ENCODE measurements at regions not wholly inside any gene's neighbourhood (a gene's known extent, or its start where the extent isn't known, plus 50 kb on each side); places are given as distances from the start of the nearest gene placed in this dataset.
"Not testable (repeated sequence)": the region's sequence is repeated elsewhere in the genome, so short reads cannot be mapped to it uniquely, and the experiment has no call there.

- H3K79me2 ChIP-seq (ENCODE audit: control insufficient read depth, insufficient read depth, low read length), result no peaks in the 10 kb centered on the region
- Mint-ChIP-seq H3K27ac (no peak overlapping the region), H3K4me1 (peaks cover 10% of the 10 kb centered on the region), H3K27me3 (peaks cover 36% of the 10 kb centered on the region), H3K9me3 (ENCODE audit: insufficient read depth) (no peaks in the 10 kb centered on the region), H3K4me3 (peak overlapping the region; percentile 42)
- CTCF ChIA-PET, result no interaction called here
- H3K4me3 ChIP-seq (ENCODE audit: control extremely low read depth in 1 of 5, extremely low read depth in 1 of 5, insufficient read depth in 1 of 5, low read depth in 2 of 5, low read length in 4 of 5), result peak overlapping the region in 3 of 5 experiments; percentile 31 to 41 (median 35)
- peak; percentile 64 for TF ChIP-seq CTCF (IDR thresholded peaks at IDR 0.05)
- TF ChIP-seq EZH2 (IDR thresholded peaks at IDR 0.05; ENCODE audit: borderline replicate concordance, insufficient read depth, low read depth, low read length, poor library complexity, severe bottlenecking), result no peak
- H3K9ac ChIP-seq (ENCODE audit: low read length), result peak overlapping the region; percentile 23
- ATAC-seq (ENCODE audit: low read depth) (peak; percentile 33), DNase-seq (peak; percentile 87)
- POLR2A ChIA-PET, result no interaction called here
- H3K36me3 ChIP-seq (replicated peaks in 1 of 2; ENCODE audit: control extremely low read depth in 1 of 2, control insufficient read depth in 1 of 2, extremely low read depth in 1 of 2, insufficient read depth in 2 of 2, low read length in 1 of 2), result no peaks in the 10 kb centered on the region
- H3K27ac ChIP-seq (ENCODE audit: low read length in 2 of 2), result no peak overlapping the region
- intact Hi-C loops (cut with micrococcal nuclease), result no loop called here
- H3K27me3 ChIP-seq (replicated peaks in 1 of 4; ENCODE audit: control extremely low read depth in 1 of 4, control insufficient read depth in 3 of 4, insufficient read depth in 4 of 4, low read length in 3 of 4), result peaks cover 0 to 14% (median 5%) of the 10 kb centered on the region in 4 experiments
- WGBS (ENCODE audit: insufficient coverage), result 12% methylated on average over 23 of the region's 42 CpGs
- no peaks in the 10 kb centered on the region for H4K20me1 ChIP-seq (ENCODE audit: control insufficient read depth, insufficient read depth, low read length, poor library complexity, severe bottlenecking)
- peaks cover 11 to 12% of the 10 kb centered on the region in 2 donors for H3K4me1 ChIP-seq (ENCODE audit: control insufficient read depth in 2 of 2, insufficient read depth in 2 of 2, low read length in 2 of 2)
- peaks cover 0 to 3% (median 1%) of the 10 kb centered on the region in 3 donors for H3K9me3 ChIP-seq (ENCODE audit: control extremely low read depth in 1 of 3, control insufficient read depth in 2 of 3, insufficient read depth in 1 of 3, low read length in 2 of 3)
- H3K4me2 ChIP-seq (replicated peaks; ENCODE audit: low read depth, low read length, poor library complexity, severe bottlenecking), result peak overlapping the region; percentile 60
- peak overlapping the region; percentile 28 for H2AFZ ChIP-seq (ENCODE audit: insufficient read depth, low read depth, low read length, poor library complexity, severe bottlenecking)
Observed at GRCh38 chr11:67732045-67732787, 57.8 kb upstream of the ALDH3B2 start.

GRCh38 chr11:67731583-67731982, 57.2 kb upstream of the ALDH3B2 start:
- H3K4me1 Mint-ChIP-seq, result peaks cover 10% of the 10 kb centered on the region
- H3K9me3 Mint-ChIP-seq (ENCODE audit: insufficient read depth), result no peaks in the 10 kb centered on the region
- TF ChIP-seq EZH2 (IDR thresholded peaks at IDR 0.05; ENCODE audit: borderline replicate concordance, insufficient read depth, low read depth, low read length, poor library complexity, severe bottlenecking) (no peak), CTCF (IDR thresholded peaks at IDR 0.05) (no peak)
- ATAC-seq (ENCODE audit: low read depth) (no peak), DNase-seq (no peak)
- intact Hi-C loops (cut with micrococcal nuclease), result no loop called here
- Histone ChIP-seq H2AFZ (ENCODE audit: insufficient read depth, low read depth, low read length, poor library complexity, severe bottlenecking) (peak overlapping the region; percentile 28), H3K9me3 (ENCODE audit: control extremely low read depth in 1 of 3, control insufficient read depth in 2 of 3, insufficient read depth in 1 of 3, low read length in 2 of 3) (peaks cover 0 to 3% (median 1%) of the 10 kb centered on the region in 3 donors), H3K27ac (ENCODE audit: low read length in 2 of 2) (no peak overlapping the region), H3K79me2 (ENCODE audit: control insufficient read depth, insufficient read depth, low read length) (no peaks in the 10 kb centered on the region), H3K4me1 (ENCODE audit: control insufficient read depth in 2 of 2, insufficient read depth in 2 of 2, low read length in 2 of 2) (peaks cover 11 to 12% of the 10 kb centered on the region in 2 donors), H3K4me2 (replicated peaks; ENCODE audit: low read depth, low read length, poor library complexity, severe bottlenecking) (peak overlapping the region; percentile 60), H4K20me1 (ENCODE audit: control insufficient read depth, insufficient read depth, low read length, poor library complexity, severe bottlenecking) (no peaks in the 10 kb centered on the region), H3K4me3 (ENCODE audit: control extremely low read depth in 1 of 5, extremely low read depth in 1 of 5, insufficient read depth in 1 of 5, low read depth in 2 of 5, low read length in 4 of 5) (peak overlapping the region in 3 of 5 experiments; percentile 31 to 41 (median 35)), H3K36me3 (replicated peaks in 1 of 2; ENCODE audit: control extremely low read depth in 1 of 2, control insufficient read depth in 1 of 2, extremely low read depth in 1 of 2, insufficient read depth in 2 of 2, low read length in 1 of 2) (no peaks in the 10 kb centered on the region), H3K9ac (ENCODE audit: low read length) (peak overlapping the region; percentile 23), H3K27me3 (replicated peaks in 1 of 4; ENCODE audit: control extremely low read depth in 1 of 4, control insufficient read depth in 3 of 4, insufficient read depth in 4 of 4, low read length in 3 of 4) (peaks cover 0 to 14% (median 5%) of the 10 kb centered on the region in 4 experiments)
- POLR2A ChIA-PET, result no interaction called here
- CTCF ChIA-PET, result no interaction called here
- 39% methylated on average over 8 of the region's 14 CpGs for WGBS (ENCODE audit: insufficient coverage)
- peak overlapping the region; percentile 40 for H3K4me3 Mint-ChIP-seq
- no peak overlapping the region for H3K27ac Mint-ChIP-seq
- H3K27me3 Mint-ChIP-seq, result peaks cover 34% of the 10 kb centered on the region

- WGBS (ENCODE audit: insufficient coverage), result 83% methylated on average over 2 of the region's 3 CpGs
Observed at GRCh38 chr11:67728163-67728571, 53.7 kb upstream of the ALDH3B2 start.

More at GRCh38 chr11:67728163-67728571, 53.7 kb upstream of the ALDH3B2 start:
- CTCF ChIA-PET; DNase-seq; H3K27ac Mint-ChIP-seq; ATAC-seq (ENCODE audit: low read depth); H3K9me3 ChIP-seq (ENCODE audit: control extremely low read depth in 1 of 3, control insufficient read depth in 2 of 3, insufficient read depth in 1 of 3, low read length in 2 of 3); H3K9me3 Mint-ChIP-seq (ENCODE audit: insufficient read depth); H2AFZ ChIP-seq (ENCODE audit: insufficient read depth, low read depth, low read length, poor library complexity, severe bottlenecking); H3K9ac ChIP-seq (ENCODE audit: low read length); H4K20me1 ChIP-seq (ENCODE audit: control insufficient read depth, insufficient read depth, low read length, poor library complexity, severe bottlenecking); H3K27ac ChIP-seq (ENCODE audit: low read length in 2 of 2); H3K36me3 ChIP-seq (replicated peaks in 1 of 2; ENCODE audit: control extremely low read depth in 1 of 2, control insufficient read depth in 1 of 2, extremely low read depth in 1 of 2, insufficient read depth in 2 of 2, low read length in 1 of 2); H3K4me2 ChIP-seq (replicated peaks; ENCODE audit: low read depth, low read length, poor library complexity, severe bottlenecking); intact Hi-C loops (cut with micrococcal nuclease); POLR2A ChIA-PET; H3K4me3 Mint-ChIP-seq; H3K79me2 ChIP-seq (ENCODE audit: control insufficient read depth, insufficient read depth, low read length); H3K4me3 ChIP-seq (ENCODE audit: control extremely low read depth in 1 of 5, extremely low read depth in 1 of 5, insufficient read depth in 1 of 5, low read depth in 2 of 5, low read length in 4 of 5): not testable (repeated sequence)
- peaks cover 0 to 14% (median 5%) of the 10 kb centered on the region in 4 experiments for H3K27me3 ChIP-seq (replicated peaks in 1 of 4; ENCODE audit: control extremely low read depth in 1 of 4, control insufficient read depth in 3 of 4, insufficient read depth in 4 of 4, low read length in 3 of 4)
- Mint-ChIP-seq H3K4me1 (peaks cover 10% of the 10 kb centered on the region), H3K27me3 (peaks cover 29% of the 10 kb centered on the region)
- H3K4me1 ChIP-seq (ENCODE audit: control insufficient read depth in 2 of 2, insufficient read depth in 2 of 2, low read length in 2 of 2), result peaks cover 11 to 12% of the 10 kb centered on the region in 2 donors
